Hindlimb muscle (tissue), 1 donor: ENCODE measurements at regions not wholly inside any gene's neighbourhood (a gene's known extent, or its start where the extent isn't known, plus 50 kb on each side); places are given as distances from the start of the nearest gene placed in this dataset.
"Not testable (repeated sequence)": the region's sequence is repeated elsewhere in the genome, so short reads cannot be mapped to it uniquely, and the experiment has no call there.

Source experiments
- DNase-seq: peaks from one replicate; pipeline ENCODE4 v3.0.0-alpha.2; 2013

- no peak for DNase-seq
These were observed 268.5 kb downstream of the SH3BP4 start for GRCh38 chr2:235220331-235220730.

DNA sequence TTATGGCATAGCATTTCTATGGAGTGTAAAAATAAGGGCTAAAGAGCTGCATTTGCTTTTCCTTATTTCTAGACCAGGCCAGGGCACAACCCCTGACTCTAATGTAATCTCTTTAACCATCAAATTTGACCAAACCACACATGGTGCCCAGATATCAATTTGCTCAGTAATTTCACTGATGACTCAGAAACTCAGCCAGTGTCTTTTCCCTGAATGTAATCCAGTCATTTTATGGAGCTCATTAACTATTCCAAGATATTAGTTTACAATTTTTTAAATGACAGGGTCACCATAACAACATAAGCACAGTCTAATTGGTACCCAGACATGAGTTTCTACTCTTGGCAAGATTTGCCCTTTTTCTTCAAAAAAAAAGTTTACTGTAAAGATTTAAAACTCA is 270.8 kb upstream of the AGAP1 start:
- DNase-seq = no peak

DNA sequence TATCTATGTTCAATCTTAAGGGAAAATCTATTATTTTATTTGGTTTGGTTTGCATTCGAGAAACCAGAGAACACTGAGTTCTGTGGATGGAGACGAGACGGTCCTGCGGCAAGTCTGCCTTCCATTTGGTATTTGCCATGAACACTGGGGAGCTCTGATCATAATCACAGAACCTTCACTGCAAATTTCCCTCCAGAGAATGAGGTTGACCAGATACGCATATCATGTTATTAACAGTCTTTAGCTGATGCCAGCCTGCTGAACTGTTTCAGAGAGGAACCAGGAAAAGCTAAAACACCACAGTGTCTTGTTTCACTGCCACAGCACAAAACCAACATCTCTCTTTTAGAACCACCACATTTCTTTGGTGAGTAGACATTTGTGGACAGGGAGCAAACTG is 269.4 kb upstream of the AGAP1 start:
- DNase-seq = no peak

GRCh38 chr2:235225261-235225660 is 268.6 kb upstream of the AGAP1 start:
- DNase-seq = no peak

DNA sequence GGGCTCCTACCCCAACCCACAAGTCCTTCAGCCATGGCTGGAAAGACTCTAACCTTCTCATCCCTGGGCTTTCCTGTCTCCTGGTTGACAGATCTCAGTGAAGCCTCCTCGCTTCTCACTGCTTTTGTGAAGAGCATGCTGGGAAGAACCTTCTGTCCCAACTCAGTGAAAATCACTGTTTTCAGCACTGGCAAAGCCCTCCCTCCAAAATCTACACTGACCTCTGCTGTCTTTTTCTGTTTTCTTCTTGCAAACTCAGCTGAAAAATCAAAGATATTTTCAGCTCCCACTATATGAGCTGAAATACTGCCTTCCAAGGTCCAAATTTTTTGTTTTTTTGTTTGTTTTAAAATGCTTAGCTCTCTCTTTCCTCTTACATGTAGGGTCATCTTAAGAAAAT is 266.3 kb upstream of the AGAP1 start:
- DNase-seq = no peak

DNA sequence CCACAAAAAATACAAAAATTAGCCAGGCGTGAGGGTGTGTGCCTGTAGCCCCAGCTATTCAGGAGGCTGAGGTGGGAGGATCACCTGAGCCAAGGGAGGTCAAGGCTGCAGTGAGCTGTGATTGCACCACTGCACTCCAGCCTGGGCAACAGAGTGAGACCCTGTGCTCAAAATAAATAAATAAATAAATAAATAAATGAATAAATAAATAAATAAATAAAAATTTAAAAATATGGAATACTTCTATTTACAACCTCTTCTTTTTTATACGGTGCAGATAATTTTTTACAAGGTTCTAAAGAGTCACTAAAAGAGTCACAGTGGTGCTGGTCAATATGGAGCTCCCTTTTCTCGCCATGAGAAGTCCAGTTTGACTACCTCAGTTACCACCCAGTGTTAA is 265.4 kb upstream of the AGAP1 start:
- not testable (repeated sequence) for DNase-seq

- no peak for DNase-seq
These were observed 264.6 kb upstream of the AGAP1 start for GRCh38 chr2:235229236-235229635.

DNA sequence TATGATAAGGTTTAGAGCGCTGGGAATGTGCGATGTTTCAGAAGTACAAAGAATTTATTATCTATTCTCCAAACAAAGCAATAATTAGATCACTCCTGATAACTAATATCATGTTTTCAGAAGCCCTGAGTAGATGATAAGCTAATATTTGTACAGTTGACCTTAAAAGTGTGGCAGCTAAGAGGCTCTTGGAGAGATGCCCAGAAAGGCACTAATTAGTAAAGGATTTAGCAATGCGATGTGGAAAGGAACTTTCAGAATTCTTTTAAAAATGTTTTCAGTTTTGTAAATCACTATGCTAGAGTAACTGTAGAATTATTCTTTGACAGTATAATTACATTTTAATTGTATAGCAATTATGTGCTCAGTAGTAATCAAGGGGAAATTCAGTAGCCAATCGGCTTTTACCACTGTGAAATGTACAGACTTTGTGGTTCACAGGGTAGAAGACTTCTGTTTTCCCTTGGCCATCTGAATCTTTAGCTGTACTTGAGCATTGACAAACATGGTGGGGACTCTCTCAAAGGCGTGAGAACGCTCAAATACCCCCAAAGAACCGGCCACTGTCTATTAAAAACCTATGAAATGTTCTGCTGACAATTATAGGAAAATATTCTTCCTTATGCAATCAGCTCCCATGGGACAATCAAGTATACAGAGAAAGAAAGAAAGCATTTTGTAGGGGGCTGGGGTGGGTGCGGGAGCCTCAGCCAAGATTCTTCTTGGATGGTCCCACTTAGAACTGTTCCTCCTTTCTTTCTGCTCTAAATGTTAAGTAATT is 262.8 kb upstream of the AGAP1 start:
- DNase-seq = no peak

- DNase-seq = no peak
These were observed 261.1 kb upstream of the AGAP1 start for GRCh38 chr2:235232449-235233433.

GRCh38 chr2:235234736-235235135 is 259.1 kb upstream of the AGAP1 start:
- no peak for DNase-seq

GRCh38 chr2:235235977-235236767 is 257.7 kb upstream of the AGAP1 start:
- DNase-seq = no peak

DNA sequence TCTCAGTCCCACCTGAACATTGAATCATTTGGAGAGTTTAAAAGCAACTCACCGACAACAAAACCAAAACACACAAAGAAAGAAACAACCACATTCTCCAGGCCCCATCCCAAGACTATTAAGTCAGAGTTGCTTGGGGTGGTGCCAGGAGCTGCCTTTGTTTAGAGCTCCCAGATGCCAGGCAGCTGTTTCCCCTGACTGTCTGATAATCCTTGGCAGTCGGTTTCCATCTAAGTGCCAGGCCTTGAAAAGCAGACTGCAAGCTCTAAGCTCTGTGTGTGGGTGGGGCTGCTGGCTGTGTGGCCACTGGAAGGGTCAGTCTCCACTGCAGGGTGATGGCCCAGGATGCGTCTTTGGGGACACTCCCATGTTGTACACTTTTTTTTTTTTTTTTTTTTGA is 255.3 kb upstream of the AGAP1 start:
- peak; percentile 69 for DNase-seq

DNA sequence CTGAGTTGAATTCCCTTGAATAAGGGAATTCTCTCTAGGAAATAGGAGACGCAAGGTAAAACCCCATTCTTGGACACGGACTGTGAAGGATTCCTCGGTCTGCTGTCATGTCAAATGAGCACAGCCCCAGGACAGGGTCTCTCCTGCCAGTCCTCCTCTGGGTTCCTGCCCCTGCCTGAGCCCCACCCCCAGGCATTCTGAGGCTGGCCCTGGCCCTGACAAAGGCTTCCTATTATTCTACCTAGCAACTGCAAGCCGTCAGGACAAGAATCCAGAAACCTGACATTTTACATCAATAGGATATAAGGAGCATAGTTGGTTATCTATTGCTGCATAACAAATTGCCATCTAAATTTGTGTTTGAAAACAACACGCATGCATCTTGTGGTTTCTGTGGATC is 253.3 kb upstream of the AGAP1 start:
- no peak for DNase-seq

DNA sequence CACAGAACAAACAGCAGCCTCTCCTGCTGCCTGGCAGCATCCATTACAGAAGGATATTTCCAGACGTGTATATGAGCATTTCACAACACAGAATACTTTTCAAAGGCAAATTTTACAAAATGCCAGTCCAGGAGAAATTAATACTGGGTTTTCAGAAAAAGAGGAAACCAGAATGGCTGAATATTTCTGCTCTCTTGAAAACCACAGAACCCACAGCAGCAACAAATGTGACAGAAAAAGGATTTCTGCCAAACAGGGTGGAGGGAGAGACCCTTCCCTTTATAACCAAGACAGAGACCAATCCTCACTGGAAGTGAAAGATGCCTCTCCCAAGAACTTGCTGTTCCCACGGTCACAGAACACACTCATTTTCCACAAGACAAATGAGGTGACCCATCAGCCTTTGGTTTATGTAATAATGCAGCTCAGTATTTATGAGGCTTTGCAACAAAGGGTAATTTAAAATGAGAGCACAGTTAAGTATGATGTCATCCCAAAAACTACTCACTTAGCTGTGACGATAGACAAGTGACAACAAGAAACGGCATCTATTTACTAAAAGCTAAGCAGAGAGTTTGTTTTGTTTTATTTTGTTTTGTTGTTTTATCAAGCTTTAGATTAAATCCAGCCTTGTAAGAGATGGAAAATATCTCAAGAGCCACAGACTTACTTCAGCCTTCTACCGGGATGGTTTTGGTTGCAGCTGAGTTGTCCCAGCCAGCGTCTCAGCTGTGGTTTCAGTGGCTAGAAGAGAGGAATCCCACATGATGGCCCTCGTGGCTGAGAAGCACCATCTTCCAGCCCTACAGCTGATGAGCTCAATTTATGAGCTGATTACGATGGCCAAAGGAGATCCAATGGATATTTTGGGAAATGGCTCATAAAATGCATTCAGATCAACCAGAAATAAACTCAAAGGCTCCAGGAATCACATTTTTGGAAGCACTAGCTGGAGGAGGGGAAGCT is 249.3 kb upstream of the AGAP1 start:
- DNase-seq = no peak

DNA sequence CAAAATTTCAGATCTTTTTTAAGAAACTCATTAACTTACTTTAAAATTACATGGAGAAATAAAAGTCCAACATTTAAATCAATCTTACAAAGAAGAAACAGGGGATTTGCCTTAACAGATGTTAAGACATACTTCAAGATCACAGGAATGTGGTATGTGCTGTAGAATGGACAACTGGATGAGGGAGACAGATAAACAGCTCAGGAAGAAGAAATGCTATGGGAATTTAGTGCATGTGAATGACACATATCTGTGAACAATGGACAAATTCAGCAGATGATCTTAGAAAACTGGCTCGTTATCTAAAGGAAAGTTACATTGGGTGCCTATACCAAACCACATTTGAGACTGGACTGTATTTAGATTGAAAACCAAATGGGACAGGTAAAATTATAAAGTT is 246.8 kb upstream of the AGAP1 start:
- DNase-seq = no peak

- DNase-seq = peak; percentile 52
These were observed 238.2 kb upstream of the AGAP1 start for GRCh38 chr2:235255693-235256092.

GRCh38 chr2:235257590-235257989 is 236.3 kb upstream of the AGAP1 start:
- DNase-seq = no peak

DNA sequence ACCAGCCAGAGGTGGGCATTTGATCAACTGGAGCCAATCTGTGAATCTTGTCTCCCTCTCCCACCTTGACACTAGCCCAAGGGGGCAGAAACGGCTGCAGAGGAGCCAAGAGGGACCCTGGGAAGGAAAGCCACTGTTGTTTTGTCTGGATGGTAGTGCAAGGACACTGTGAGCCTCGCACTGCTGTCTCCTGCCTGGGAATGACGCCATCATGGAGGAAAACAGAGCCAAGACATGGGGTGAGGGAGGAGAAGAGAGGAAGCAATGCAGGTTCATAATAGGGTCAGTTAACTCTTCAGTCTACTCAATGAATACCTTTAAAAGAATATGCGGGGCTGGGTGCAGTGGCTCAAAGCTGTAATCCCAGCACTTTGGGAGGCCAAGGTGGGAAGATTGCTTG is 231.1 kb upstream of the AGAP1 start:
- no peak for DNase-seq

DNA sequence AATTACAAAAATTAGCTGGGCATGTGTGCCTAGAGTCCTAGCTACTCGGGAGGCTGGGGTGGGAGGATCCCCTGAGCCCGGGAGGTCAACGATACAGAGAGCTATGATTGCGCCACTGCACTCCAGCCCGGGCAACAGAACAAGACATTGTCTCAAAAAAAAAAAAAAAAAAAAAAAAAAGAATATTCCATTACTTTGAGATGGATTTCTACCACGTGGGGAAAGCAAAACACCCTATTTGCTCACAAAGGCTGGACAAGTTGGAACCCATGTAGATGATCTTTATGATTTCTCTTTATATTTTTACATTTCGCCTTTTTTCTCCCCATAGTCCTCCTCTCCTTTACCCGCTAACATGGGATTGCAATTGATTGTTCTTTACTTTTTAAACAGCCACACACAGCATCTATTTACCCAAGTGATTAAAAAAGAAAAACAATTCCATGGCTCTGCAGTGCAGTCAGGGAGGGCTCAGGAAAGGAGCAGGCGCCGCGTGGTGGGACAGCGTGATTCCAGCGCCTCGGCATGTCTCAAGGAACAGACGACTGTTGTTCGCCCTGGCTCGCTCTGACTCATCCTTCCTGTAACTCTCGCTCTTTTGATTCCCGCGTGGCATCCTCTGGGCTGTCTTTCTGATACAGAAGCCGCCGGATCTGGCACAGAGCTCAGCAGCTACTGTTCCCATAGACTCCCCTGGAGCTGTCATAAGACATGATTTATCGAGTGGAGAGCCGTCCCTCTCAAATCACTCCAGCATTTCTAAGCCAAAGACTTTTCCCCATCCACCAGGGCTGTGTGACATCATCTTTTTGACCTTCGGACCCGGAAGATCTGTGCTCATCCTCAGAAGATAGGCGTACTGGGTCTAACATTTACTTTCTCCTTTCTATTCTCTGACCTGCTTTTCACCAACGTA is 230.4 kb upstream of the AGAP1 start:
- peak; percentile 80 for DNase-seq

DNA sequence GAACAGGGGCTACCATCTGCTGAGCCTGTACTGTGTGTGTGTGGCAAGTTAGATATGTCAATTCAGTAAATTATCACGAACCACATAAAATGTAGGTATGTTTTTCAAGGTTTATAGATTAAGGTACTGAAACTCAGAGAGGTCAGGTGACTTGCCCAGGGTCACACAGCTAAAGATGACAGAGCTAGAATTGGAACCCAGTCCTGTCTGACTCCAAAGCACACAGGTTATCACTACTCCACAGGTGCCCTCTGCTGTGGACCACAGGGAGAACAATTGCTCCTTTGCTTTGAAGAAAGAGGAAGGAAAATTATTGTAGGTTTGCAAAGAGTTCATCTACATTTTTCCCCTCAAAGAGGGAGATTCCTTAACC is 229.7 kb upstream of the AGAP1 start:
- DNase-seq = no peak

DNA sequence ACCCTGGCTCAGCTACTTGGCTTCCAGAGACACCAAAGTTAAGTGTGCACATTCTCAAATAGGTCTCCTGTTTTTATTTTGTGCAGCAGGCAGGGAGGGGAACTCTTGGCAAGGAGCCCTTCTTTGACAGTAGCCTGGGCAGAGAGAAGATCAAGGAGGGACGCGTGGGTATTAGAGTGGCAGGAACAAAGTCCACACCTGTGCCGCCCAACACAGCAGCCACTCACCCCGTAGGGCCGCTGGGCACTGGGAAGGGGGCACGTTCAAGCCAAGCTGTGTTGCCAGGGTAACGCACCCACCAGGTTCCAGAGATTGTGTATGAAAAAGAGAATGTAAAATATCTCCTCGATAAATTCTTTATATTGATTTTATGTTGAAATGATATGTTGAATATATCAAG is 229.3 kb upstream of the AGAP1 start:
- no peak for DNase-seq
